ENCODE measurements at regions not wholly inside any gene's neighbourhood (a gene's known extent, or its start where the extent isn't known, plus 50 kb on each side); places are given as distances from the start of the nearest gene placed in this dataset.

DNA sequence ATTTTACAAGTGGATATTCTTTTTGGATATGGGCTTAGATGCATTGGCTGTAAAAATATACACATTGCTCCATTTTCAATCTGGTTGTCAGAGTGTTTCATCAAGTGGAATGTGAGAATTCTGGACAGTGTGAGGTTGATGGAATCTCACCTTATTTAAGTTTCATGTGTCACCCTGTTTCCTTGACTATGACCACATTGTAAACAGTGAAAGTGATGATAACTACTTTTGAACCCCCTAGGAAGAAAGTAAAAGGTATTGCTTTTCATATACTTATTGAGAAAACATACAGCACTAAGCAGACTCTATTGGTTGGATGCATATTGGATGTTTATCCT is 490.5 kb upstream of the RAG2 start:
- no peak for DNase-seq

GRCh38 chr11:37087650-37088572 is 489.9 kb upstream of the RAG2 start:
- no peak for DNase-seq

- DNase-seq = no peak
These were observed 480.5 kb upstream of the RAG2 start for GRCh38 chr11:37078521-37078920.

DNA sequence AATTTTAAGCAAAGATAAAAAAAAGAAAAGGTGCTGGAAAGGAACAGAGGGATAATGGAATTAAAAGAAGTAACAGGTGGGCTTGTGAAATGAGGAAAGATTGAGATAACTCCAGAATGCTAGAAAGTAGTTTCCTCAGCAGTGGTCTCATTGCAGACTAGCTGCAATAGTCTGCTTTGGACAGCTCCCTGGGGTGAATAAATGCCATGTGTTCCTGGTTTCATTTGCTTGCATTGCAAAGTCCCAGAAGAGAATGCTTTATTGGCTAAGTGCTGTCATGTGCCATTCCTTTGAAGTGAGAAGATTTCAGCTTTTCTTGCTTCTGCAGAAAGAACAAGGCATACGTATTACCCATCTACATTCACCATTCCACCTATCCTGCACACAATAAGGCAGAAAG is 478.8 kb upstream of the RAG2 start:
- no peak for DNase-seq

GRCh38 chr11:37072538-37073055 is 474.6 kb upstream of the RAG2 start:
- DNase-seq = no peak

GRCh38 chr11:37050311-37050710 is 452.3 kb upstream of the RAG2 start:
- no peak for DNase-seq

DNA sequence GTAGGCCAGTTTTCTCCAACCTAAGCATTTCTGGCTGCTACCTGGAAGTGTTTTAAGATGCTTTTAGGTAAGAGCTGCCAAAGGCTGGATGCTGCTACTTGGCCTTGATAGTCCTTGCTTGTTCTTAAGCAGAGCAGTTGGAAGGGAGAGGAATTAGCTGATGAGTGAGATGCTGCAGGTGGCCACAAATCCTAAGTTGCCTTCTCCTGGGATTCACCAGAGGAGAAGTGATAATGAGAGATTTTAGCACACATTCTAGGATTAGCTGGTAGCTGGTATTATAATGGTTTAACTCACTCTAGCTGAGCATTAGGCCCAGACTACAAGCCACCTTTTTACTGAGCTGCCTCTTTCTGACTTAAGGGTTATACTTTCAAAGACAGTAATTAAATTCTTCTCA is 442.9 kb upstream of the RAG2 start:
- no peak for DNase-seq

DNA sequence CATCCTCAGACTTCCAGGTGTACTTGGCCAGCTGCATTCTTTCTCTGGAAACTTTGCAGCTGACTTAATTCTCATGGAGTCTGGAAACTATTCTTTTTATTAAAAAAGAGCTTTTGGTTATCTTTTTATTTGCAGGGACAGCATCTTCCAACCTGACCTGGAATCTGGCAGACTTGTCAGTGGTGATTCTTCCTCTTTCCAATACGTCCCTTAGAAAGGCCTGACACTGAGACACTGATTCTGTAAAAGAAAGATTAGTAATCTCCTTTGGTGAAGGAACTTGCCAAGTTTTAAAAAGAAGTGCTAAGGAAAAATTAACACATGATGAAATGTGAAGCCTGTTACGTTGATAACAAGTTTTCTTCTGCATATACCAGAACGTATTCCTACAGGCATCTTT is 440.9 kb upstream of the RAG2 start:
- DNase-seq = no peak

- DNase-seq = no peak
These were observed 428.7 kb upstream of the RAG2 start for GRCh38 chr11:37026741-37027140.

- no peak for DNase-seq
These were observed 428.3 kb upstream of the RAG2 start for GRCh38 chr11:37026326-37026725.

DNA sequence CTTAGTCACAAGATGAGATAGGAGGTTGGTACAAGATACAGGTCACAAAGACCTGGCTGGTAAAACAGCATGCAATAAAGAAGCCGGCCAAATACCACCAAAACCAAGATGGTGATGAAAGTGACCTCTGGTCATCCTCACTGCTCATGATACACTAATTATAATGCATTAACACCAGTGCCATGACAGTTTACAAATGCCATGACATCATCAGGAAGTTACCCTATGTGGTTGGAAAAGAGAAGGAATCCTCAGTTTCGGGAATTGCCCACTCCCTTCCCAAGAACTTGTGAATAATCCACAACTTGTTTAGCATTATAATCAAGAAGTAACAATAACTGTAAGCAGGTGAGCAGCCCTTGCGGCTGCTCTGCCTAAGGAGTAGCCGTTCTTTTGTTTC is 408.5 kb upstream of the RAG2 start:
- DNase-seq = no peak

- no peak for DNase-seq
These were observed 404.8 kb upstream of the RAG2 start for GRCh38 chr11:37002831-37003230.

DNA sequence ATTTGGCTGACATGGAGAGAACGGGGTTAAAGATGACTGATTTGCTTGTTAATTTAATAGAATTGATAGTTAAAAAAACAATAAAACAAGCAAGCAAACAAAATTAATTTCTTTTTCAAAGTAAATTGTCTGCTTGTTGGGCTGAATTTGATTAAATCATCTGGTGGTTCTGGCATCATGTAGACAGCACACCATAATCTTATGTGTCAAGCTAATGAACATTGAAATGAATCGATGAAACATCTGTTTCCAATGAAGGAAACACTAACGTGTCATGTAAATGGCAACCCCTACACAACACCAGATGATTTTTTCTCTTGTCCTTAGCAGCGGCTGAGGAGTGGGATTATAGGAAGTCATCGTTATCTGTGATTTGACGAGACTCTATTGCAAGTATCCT is 399.6 kb upstream of the RAG2 start:
- DNase-seq = no peak

DNA sequence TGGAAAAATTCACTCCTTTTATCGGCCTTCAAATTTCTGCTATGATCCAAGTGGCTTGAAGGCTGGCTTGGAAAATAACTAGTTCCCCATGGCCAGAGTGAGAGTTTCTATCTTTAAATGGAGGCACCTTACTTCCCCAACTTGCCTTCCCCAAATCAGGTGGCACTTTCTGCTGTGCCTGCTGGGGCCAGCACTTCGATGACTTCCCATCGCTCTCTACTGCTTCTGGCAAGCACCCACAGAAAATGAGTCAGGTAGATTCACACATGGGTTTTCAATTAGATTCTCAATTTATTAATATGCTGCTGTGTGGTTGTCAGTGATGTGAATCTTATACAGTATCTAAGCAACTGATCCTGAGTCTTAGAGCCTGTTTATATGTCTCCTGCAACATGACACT is 398.8 kb upstream of the RAG2 start:
- DNase-seq = no peak

GRCh38 chr11:36994208-36994607 is 396.2 kb upstream of the RAG2 start:
- no peak for DNase-seq

GRCh38 chr11:36988556-36988955 is 390.5 kb upstream of the RAG2 start:
- DNase-seq = no peak

DNA sequence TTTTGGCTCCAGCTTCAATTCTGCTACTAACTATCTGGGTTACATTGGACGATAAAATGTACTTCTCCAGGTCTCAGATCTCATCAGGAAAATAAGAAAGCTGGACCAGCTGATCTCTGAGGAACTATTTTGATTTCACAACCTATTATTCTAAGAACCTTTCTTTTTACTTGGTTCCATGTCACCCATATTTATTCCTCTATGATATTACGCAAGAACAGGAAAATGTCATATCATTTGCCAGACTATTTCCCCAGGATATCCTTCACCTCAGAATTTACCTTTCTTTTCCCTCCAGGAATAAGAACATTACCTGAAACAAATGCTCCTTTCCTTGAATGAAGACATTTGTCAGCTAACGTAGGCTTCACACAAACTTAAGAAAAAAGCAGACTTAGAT is 387.5 kb upstream of the RAG2 start:
- DNase-seq = no peak

DNA sequence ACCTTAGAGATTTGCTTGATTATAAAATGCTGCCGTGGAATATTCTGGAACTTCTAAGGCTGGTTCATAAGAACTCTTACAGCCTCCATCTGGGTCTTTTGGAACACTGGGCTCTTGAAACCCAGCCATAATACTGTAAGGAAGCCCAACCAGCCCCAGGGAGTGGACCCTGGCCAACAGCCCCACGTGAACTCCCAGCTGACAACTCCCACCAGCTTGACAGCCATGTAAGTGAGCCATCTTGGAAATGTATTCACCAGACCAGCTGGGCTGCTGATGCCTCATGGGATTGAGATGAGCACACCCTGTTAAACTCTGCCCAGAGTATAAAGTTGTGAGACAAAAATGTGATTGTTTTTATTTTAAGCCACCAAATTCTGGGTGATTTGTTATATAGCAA is 378.7 kb upstream of the RAG2 start:
- DNase-seq = no peak

DNA sequence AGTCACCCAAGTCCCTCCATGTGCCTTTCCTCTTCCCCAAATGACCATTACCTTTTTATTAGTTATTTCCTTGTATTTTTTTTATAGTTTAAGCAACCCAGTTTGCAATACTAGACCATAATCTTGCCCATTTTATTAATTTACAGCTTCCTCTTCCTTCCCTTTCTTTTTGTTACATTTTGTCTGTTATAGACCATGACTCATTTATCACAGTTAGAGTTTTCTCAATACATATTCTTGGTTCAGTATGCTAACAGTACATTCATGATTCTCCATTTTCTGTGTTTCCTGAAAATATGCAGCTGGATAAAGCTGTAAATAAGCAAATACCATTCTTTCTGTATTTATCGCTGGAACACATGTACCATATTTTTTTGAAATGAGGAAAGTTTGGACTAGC is 376.7 kb upstream of the RAG2 start:
- DNase-seq = no peak

DNA sequence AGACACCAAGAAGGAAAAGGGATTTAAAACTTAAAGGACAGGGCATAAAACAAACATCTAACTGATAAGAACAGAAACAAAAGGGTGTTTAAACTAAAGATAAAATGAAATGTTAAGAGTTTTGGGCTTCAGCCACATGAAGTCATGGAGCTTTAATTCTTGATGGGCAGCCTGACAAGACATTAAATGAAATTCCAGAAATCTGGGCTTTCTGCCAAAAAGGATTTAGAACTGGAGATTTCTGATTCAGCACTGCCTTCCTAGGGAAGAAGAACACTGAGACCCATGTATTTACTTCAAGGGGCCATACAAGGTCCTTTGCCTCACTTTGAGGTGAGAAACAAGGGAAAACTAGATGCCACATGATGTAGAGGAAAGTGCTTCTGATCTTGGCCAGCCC is 355.9 kb upstream of the RAG2 start:
- DNase-seq = no peak

DNA sequence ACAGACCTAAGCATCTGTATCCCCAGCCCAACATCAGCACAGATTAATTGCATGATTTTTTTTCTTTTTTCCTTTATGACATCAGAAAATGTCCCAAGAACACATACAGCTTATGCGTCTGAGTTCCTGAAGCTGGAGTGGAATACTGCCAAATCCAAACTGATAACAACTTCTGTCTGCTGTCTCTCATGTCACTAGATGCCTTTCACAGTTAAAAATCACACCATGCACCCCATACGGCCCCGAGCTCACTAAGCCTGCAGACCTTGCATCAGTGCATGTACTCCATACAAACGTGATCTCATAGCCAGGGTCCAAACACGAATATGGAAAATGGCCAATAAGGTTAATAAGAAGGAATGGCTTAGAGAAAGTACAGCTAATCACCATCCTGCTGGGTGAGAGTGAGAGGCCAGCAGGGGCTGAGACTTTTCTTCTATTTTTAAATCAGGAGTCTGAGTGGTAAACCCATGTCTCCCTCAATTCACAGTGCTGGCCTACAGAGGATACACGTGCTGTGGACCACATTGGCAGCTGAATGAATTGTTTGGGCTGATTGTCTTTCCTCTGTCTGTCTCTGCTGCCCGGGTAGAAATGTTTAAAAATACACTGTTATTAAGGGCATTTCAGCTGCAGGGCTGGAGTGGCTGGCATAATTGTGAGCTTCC is 350.6 kb upstream of the RAG2 start:
- no peak for DNase-seq

DNA sequence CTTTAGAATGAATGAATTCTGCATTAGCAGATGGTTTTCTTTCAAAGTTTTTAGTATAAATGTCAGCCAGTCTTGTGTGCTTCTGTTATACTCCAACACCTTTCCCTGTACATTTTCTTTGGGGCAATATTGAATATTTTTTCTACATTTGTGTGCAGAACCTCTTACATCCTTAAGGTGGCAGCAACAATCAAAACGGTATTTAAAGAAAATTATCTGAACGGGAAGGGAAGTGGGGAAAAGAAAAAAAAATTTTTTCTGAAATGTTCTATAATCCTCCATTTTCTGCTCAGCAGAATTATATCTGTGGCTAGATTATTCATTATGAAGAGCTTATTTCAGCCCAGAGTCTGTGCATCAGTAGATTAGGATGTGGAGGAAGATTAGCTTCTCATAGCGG is 347.3 kb upstream of the RAG2 start:
- no peak for DNase-seq

DNA sequence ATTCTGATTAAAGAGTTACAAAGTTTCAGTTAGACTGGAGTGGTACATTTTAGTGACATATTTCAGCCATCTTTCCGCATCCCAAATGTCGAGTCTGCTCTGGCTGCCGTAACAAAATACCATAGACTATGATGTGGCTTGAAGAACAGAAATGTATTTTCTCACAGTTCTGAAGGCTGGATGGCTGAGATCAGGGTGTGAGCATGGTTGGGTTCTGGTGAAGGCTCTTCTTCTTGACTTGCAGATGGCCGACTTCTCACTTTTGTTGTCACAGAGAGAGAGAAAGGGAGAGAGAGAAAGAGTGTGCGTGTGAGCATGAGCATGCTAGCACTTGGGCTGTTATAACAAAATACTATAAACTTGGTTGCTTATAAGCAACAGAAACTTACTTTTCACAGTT is 335.4 kb upstream of the RAG2 start:
- DNase-seq = no peak

- no peak for DNase-seq
These were observed 333.1 kb upstream of the RAG2 start for GRCh38 chr11:36931139-36931538.

GRCh38 chr11:36930256-36930655 is 332.2 kb upstream of the RAG2 start:
- no peak for DNase-seq

All from NCI-H1930 (cell line).